ENCODE measurements at regions not wholly inside any gene's neighbourhood (a gene's known extent, or its start where the extent isn't known, plus 50 kb on each side); places are given as distances from the start of the nearest gene placed in this dataset.
"Not testable (repeated sequence)": the region's sequence is repeated elsewhere in the genome, so short reads cannot be mapped to it uniquely, and the experiment has no call there.

GRCh38 chr12:20109676-20110075 lies 258.7 kb upstream of the PDE3A start:
- DNase-seq (ENCODE audit: low spot score) (no peak), ATAC-seq (peak; percentile 58)
- ChIA-PET POLR2A (no interaction called here), CTCF (interaction anchor here (0.7 kb wide), 1 partner anchor 117 kb away, joined by 3 read pairs; no protein-coding TSS in a partner anchor)
- Mint-ChIP-seq H3K4me3 (peak overlapping the region; percentile 16; the same call in 1 of the 2 replicates), H3K27ac (peak overlapping the region; percentile 91), H3K4me1 (peaks cover 23% of the 10 kb centered on the region), H3K27me3 (ENCODE audit: low read depth) (no peaks in the 10 kb centered on the region), H3K9me3 (peaks cover 39% of the 10 kb centered on the region), H3K36me3 (peaks cover 25% of the 10 kb centered on the region)
- TF ChIP-seq CREM (CRISPR knock-in tag; IDR thresholded peaks at IDR 0.05): no peak
- no peak for TF ChIP-seq RELA (CRISPR knock-in tag; IDR thresholded peaks at IDR 0.05; ENCODE audit: borderline replicate concordance)
- TF ChIP-seq ZNF425 (CRISPR knock-in tag; conservative IDR thresholded peaks at IDR 0.05): no peak
- no peak for TF ChIP-seq TP53 (CRISPR knock-in tag; IDR thresholded peaks at IDR 0.05)
- no peak for TF ChIP-seq JAZF1 (CRISPR knock-in tag; IDR thresholded peaks at IDR 0.05)
- no peak for TF ChIP-seq PREB (CRISPR knock-in tag; IDR thresholded peaks at IDR 0.05; ENCODE audit: borderline replicate concordance)
- no peak for TF ChIP-seq AFF4 (CRISPR knock-in tag; IDR thresholded peaks at IDR 0.05; ENCODE audit: borderline replicate concordance)
- TF ChIP-seq E2F5 (CRISPR knock-in tag; IDR thresholded peaks at IDR 0.05): no peak
- no peak for TF ChIP-seq ATF1 (CRISPR knock-in tag; IDR thresholded peaks at IDR 0.05)
- no peak for TF ChIP-seq ZNF263 (CRISPR knock-in tag; IDR thresholded peaks at IDR 0.05; ENCODE audit: low read depth)
- no peak for TF ChIP-seq ZNF281 (CRISPR knock-in tag; IDR thresholded peaks at IDR 0.05)
- no peak for TF ChIP-seq OVOL2 (CRISPR knock-in tag; IDR thresholded peaks at IDR 0.05; ENCODE audit: borderline replicate concordance)
- TF ChIP-seq NFATC4 (CRISPR knock-in tag; IDR thresholded peaks at IDR 0.05): no peak
- TF ChIP-seq NFE2L1 (CRISPR knock-in tag; IDR thresholded peaks at IDR 0.05): no peak
- TF ChIP-seq ZNF219 (CRISPR knock-in tag; IDR thresholded peaks at IDR 0.05; ENCODE audit: borderline replicate concordance): no peak

GRCh38 chr12:20115371-20115770 lies 253.0 kb upstream of the PDE3A start:
- peaks cover 45% of the 10 kb centered on the region for H3K9me3 Mint-ChIP-seq
- H3K27me3 Mint-ChIP-seq (ENCODE audit: low read depth); DNase-seq (ENCODE audit: low spot score); POLR2A ChIA-PET; H3K4me3 Mint-ChIP-seq; ATAC-seq; H3K27ac Mint-ChIP-seq; CTCF ChIA-PET; H3K4me1 Mint-ChIP-seq: not testable (repeated sequence)
- peaks cover 25% of the 10 kb centered on the region for H3K36me3 Mint-ChIP-seq
